Germinal center (tissue), 1 donor: ENCODE measurements at regions not wholly inside any gene's neighbourhood (a gene's known extent, or its start where the extent isn't known, plus 50 kb on each side); places are given as distances from the start of the nearest gene placed in this dataset.
"Not testable (repeated sequence)": the region's sequence is repeated elsewhere in the genome, so short reads cannot be mapped to it uniquely, and the experiment has no call there.

ENCODE experiments used
- DNase-seq: peaks from one replicate; pipeline ENCODE4 v3.0.0; 2012; ENCODE audit warnings: mixed read lengths, low spot score

DNA sequence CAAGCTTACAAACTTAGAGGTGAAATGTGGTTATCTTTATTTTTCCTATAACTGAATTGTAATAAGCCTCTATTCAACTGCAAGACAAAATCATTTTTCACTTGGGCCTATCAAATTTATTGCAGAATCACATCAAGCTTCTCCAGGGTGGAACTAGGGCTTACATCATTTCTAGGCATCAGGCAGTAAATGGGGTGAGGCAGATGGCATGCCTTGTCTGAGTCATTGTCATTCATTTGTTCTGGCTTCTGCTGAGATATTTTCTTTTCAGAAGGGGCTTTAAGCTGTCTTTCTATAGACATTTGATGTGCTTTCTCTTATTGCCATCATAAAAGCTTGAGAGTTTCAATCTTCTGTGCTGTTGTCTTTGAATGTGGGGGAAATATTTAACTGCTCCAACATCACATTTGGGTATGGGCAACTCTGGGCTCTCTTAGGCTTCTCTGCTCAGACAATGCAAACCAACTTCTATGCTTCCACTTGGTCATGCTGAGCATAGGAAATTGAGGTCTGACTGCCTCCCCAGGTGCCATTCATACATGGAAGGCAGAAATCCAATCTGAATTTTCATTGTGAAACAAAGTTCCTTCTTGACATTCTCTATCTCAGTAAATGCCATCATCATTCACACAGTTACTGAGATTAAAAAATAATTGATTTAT lies 225.8 kb upstream of the GIMD1 start:
- no peak for DNase-seq

DNA sequence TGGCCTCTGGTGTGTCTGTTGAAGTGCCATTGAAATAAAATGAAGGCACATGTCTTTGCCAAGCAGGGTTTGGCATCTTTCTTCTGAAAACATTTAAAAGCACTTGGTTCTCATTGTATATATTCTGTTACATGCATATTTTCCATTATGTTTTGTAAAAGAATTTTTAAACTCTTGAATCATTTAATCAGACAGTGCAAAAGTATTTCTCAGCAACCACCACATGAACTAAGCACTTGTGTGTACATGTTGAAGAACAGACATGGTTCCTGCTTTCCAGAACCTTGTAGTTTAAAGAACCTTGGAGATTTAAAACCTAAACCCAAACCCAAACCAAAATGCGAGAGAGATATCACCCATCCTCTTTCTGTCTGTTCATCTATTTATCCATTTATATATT lies 220.3 kb upstream of the GIMD1 start:
- no peak for DNase-seq

DNA sequence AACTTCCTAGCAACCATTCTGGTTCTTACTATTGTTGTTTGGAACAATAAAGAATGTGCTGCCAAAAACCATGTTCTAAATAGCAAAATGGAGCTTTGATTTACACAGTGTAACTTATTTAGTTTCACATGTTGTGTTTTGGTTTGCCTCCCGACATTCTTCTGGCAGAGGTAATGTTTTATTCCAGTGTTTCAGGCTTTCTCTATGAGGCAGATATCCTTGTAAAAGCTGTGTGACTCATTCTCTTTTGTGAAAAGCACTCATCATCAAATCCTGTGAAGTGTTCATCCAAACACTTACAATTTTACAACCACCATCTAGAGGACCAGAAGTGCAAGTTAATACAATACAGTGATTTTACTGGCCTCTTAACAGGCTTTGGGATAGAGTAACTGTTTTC lies 219.0 kb upstream of the GIMD1 start:
- DNase-seq, result no peak

DNA sequence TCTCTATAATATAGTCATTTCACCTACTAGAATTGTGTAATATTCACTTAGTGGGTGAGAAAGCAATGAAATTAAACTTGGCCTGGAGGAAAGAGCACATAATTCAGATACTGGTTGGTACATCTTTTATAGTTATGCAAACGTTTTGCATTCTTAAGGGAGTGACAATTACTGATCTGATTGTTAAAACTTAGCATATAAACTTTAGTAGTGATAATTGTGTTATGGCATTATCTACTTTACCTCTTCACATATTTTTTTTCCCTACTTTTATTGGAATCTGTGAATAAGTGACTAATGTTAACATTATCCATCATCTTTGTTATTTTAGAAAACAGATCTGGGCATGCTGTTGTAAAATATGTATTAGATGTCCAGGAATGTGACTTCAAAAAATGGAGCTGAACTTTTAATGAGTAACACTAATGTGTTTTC lies 217.4 kb upstream of the GIMD1 start:
- DNase-seq, result no peak

DNA sequence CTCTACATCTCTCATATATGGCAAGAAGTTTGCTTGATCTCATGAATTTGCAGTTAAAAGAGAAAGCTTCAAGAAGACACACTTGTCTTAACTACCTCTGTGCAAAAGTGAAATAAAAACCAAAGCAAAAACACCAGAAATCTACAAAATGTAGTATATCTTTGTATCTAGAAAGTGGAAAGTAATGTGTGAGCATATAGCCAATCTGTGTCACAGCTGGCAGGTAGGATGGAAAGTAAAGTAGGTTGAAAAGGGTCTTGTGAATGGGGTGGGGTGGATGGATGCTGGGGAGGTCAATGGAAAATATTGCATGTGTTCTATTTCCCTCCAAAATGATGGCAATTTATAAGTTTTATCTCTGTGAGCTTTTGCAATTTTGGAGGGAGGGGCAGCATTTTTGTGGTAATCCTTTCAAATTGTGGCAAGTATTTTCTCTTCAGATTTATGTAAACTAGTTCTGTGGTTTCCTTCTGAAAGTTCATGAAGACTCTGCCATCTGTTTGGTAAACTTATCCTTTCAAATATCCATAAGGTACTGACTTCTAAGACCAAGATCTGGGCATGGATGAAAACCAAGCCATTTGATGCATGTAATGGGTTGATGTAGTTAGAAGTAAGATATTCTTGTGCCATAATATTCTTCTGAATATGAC lies 215.9 kb upstream of the GIMD1 start:
- DNase-seq, result no peak

DNA sequence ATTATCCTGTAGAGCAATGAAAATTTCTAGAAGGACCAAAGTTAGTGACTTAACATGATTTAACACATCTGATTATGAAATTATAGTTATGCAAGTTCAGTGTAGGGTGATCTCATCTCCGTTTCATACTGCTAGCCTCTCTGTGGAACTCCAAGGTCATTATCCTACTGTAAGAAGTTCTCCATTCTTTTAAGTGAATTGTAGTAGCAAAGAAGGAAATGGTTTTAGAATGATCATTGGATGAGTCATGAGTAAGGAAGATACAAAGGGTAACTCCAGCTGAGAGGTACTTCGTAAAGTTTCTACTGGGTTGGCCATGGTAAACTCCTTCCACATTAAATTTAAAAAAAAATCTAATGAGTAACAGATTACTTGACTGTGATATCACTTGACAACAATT lies 215.0 kb upstream of the GIMD1 start:
- DNase-seq, result no peak

DNA sequence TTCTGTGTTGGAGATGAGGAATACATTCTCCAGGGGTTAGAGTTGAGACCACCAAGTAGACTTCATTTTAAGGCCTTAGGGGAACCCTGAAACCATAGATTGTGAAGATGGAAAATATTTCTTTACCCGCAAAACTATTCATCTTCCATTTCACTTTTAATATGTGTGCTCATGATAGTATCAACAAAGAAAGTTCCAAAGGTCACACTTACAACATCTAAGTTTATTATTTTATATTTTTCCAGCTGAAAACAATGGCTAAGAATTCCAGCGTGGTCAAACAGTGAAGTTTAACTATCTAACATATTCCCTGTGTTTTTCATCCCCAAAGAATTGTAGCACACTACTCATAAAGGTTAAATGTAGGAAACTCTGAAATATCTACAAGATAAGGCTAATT lies 214.5 kb upstream of the GIMD1 start:
- DNase-seq, result no peak

DNA sequence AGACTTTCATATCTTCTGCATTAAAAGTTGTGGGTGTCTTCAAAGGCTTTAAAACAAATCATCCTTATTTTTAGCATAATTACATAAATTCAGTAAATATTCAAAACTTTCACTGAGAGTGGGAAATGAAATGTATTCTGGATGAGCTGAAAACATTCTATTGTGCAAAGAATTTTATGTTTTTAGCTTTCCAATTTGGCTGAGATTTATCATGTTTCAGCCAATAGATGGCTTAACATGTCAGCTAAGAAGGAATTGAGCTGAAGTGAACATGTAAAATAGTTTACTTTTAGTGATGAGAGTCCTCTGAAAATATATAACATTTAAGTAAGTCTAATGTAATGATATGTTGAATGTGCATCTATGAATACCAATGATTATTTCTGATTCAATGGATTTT lies 213.5 kb upstream of the GIMD1 start:
- DNase-seq, result no peak

DNA sequence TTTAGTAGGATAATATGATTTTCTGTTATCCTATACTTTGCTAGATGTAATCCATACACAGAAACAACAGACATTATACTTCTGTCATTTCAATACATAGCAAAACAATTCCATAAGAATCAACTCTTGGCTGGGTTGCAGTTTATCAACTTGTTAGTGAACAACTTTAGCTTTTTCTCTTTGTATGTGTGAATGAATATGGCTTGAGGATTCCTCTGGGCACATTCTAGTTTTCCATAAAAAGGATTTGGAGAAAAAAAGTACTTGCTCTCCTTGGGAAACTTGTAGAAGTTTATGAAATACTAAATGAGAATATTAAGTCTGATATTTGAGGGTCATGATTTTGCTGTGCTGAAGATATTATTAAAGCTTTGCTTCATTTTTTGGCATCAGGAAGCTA lies 210.7 kb upstream of the GIMD1 start:
- DNase-seq, result no peak

DNA sequence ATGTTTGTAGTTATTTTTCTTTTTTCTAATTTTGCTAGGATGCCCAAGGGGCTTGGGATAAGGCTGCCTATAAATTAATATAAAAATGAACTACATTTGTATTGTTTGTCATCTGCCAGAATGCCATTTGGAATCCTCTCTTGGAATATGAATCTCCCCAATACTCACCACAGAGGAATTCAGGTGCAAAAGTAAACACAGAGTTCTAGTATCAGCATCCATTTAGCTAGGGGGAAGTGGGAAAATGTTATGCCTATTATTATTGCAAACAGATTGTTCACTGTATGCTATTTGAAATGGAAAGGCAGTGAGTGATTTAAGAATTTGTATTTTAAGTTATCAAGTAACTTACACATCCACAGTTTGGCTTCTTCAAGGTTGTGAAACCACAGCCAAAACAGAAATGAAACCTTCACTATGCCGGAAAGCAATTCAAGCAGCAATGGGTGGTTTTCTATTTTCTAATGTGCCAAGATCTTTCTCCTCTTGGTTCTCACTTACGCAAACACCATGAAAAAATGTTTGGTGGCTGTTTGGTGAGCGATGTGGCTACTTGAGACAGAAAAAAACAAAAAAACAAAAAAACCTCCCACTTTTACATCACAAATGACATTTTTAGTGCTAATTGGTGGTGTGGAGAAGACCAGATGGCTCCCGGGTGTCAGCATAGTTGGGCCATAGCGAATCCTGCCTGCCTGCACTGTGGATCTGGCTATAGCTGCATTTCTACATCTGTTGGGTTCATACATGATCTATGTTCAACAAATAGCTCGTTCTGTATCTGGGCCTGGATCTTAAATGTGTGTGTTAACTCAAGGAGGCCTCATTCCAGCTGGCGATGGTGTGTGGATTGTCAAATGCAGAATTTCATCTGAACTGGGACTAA lies 200.8 kb upstream of the GIMD1 start:
- DNase-seq, result no peak

DNA sequence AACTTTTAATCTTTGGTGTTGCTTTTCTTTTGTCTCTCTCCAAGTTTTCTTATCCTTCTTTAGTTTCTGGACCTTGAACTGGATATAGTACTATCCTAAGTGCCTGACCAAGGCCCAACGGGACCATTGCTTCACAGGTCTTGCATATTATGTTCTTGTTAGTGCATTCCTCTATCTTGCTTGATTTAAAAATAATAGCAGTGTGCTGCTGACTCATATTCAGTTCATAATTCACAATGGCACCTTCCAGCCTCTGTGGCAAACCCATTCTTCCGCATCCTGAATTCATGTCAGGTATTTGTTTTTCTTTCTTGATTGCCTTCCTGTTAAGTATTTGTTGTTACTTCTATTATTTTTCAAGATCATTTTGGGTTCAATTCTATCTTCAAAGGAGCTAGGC lies 197.1 kb upstream of the GIMD1 start:
- no peak for DNase-seq

DNA sequence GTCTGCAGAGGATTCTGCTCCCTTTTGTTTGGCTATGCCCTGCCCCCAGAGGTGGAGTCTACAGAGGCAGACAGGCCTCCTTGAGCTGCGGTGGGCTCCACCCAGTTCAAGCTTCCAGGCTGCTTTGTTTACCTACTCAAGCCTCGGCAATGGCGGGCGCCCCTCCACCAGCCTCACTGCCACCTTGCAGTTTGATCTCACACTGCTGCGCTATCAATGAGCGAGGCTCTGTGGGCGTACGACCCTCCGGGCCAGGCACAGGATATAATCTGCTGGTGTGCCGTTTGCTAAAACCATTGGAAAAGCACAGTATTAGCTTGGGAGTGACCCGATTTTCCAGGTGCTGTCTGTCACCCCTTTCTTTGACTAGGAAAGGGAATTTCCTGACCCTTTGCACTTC lies 195.1 kb upstream of the GIMD1 start:
- DNase-seq, result not testable (repeated sequence)

DNA sequence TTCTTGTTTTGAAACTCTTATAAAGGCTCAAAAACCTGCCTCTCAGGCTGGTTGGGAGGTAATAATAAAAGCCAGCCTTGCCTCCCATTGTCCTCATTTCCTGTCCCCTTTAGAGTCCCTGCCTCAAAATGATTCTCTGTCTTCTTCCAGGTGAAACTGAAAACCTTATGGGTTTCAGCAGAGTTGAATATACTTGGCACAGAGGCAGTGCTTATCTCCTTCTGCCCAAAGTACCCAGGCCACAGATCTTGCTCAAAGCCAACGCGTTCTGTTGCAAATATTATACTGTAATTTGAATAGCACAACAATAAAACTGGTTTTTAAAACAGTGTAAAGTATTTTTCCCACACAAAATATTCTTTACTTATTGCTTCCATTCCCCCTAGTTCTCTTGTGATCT lies 183.1 kb upstream of the GIMD1 start:
- no peak for DNase-seq

DNA sequence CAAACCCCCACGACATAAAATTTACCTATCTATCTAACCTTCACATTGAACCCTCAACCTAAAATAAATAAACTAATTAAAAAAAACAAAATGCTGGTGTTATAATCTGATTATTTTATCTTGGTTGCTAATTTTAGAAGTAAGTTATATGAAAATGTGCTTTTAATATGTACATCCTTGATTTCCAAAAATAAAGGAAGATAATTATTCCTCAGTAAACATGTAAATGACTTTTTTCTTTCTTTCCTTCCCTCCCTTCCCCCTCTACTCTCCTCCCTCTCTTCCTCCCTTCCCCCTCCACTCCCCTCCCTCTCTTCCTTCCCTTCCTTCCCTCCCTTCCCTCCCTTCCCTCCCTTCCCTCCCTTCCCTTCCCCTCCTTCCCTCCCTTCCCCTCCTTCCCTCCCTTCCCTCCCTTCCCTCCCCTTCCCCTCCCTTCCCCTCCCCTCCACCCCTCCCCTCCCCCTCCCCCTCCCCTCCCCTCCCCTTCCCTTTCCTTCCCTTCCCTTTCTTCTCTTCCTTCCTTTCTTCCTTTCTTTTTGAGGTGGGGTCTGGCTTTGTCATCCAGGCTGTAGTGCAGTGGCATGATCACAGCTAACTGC lies 180.0 kb upstream of the GIMD1 start:
- DNase-seq, result no peak

DNA sequence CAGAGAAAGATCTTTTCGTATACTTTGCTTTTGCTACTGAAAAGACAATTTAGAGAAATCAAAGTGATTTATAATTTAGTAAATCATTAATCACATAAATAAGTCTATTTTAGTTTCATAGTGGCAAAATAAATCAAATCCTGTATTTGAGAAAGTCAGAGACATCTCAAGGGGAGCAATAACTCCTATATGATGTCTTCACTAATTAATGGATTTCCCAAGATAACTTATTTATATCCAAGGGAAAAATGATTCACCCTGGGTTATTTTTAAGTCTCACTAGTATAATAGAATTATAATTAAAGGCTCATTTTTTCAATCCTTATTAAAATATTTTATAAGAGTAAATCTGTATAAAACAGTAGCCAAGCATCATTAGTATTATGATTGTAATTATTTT lies 177.8 kb upstream of the GIMD1 start:
- DNase-seq, result no peak

DNA sequence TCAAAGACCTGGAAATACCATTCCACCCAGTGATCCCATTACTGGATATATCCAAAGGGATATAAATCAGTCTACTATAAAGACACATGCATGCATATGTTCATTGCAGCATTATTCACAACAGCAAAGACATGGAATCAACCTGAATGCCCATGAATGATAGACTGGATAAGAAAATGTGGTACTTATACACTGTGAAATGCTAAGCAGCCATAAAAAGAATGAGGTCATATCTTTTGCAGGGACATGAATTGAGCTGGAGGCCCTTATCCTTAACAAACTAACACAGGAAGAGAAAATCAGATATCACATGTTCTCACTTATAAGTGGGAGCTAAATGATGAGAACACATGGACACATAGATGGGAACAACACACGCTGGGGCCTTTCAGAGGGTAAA lies 174.0 kb upstream of the GIMD1 start:
- DNase-seq, result not testable (repeated sequence)

DNA sequence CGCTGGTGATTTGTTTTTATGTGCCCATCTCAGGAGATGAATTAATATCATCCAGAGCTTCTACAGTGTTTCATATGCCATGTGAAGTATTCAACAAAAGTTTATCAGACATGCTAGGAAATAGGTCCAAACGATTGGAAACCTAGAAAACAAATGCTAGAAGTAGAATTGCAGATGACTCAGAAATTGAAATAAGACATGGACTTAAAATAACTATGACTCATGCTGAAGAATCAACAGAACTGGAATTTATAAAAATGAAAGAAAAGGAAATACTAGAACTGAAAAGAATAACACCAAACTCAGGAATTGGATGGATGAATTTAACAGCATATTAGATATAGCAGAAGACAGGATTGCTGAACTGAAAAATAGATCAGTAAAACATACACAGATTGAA lies 172.7 kb upstream of the GIMD1 start:
- DNase-seq, result no peak

DNA sequence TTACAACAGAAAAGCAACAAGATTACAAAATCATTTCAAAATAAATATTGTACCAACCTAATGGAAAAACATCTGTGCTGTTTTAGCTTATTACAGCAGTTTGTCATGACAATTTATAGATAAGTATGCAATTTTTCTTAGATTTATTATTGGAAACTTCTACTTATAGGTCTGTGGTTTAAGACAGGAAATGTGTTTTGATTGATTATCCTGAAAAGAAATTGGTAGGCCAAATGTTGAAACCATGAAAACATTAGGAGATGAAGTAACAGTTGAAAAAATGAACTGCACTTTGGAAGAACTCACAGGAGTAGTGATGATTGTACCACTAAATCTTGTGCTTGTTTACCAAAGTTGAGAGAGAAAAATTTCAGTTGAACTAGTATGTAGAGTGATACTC lies 162.2 kb upstream of the GIMD1 start:
- DNase-seq, result no peak

DNA sequence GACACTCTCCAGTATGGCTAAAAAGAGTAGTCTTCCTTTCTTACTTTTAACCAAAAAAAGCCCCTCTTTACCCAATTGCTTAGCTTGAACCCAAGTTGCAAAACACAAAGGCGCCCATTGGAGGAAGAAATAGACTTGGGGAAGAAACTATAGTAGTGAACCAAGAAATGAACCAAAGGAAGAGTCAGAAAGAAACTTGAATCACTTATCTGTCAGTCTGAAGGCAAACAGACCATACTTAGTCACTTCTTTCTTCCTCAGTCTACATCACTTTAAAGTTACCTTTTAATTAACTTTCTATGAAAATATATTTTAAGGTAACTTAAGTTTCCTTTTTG lies 161.4 kb upstream of the GIMD1 start:
- DNase-seq, result no peak

DNA sequence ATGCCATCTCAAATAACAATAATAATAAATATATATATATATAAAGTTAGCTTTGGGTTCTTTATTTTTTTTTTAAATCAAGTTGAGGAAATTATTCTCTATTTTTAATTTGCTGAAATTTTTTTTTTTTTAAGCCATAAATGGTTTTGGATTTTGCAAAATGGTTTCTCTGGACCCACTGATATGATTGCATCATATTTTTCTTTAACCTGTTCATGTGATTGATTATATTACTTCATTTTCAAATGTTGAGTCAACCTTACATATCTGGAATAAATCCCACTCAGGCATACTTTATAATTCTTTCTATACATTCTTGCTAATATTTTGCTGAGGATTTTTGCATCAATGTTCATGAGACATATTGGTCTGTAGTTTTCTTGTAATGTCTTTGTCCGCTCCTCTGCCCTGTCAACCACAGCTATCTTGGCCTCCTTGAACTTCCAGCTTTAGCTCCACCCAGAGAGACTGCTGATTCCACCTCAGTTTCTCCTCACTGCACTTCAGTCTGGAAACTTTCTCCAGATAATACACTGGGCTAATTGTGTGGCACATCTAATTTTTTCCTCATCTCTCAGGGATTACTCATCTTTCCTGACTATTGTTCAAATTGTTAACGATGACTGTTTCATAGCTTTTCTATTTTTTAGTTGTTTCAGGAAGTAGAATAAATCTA lies 160.9 kb upstream of the GIMD1 start:
- no peak for DNase-seq

DNA sequence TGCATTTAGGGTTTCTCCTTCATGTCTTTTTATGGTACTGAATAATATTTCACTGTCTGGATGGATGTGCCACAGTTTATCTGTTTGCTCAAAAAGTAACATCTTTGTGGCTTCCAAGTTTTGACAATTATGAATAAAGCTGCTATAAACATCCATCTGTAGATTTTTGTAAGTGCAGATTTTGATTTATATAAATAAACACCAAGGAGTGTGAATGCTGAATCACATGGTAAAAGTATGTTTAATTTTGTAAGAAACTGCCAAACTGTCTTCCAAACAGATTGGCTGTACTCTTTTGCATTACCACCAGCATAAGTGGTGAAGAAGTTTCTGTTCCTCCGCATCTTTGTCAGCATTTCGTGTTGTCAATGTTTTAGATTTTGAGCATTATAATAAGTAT lies 158.7 kb upstream of the GIMD1 start:
- no peak for DNase-seq

DNA sequence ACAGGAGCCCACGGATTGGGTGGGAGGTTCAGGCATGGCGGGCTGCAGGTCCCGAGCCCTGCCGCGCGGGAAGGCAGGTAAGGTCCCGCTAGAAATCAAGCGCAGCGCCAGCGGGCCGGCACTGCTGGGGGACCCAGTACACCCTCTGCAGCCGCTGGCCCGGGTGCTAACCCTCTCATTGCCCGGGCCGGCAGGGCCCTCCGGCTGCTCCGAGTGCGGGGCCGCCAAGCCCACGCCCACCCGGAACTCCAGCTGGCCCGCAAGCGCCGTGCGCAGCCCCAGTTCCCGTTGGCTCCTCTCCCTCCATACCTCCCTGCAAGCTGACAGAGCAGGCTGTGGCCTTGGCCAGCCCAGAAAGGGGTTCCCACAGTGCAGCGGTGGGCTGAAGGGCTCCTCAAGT lies 156.8 kb upstream of the GIMD1 start:
- DNase-seq, result not testable (repeated sequence)
